ENCODE measurements at regions not wholly inside any gene's neighbourhood (a gene's known extent, or its start where the extent isn't known, plus 50 kb on each side); places are given as distances from the start of the nearest gene placed in this dataset.

GRCh38 chr11:29260939-29261705 lies 755.7 kb downstream of the KCNA4 start:
- TF ChIP-seq CTCF (IDR thresholded peaks at IDR 0.05) (no peak), POLR2A (IDR thresholded peaks at IDR 0.05) (no peak)
